ENCODE measurements at regions not wholly inside any gene's neighbourhood (a gene's known extent, or its start where the extent isn't known, plus 50 kb on each side); places are given as distances from the start of the nearest gene placed in this dataset.

- CTCF ChIA-PET: interaction anchor here (0.6 kb wide), 1 partner anchor 290 kb away, joined by 3 read pairs; no protein-coding TSS in a partner anchor
- Mint-ChIP-seq H3K9me3 (peaks cover 8% of the 10 kb centered on the region), H3K4me1 (ENCODE audit: low read depth) (no peaks in the 10 kb centered on the region), H3K4me3 (no peak overlapping the region), H3K36me3 (ENCODE audit: low read depth) (no peaks in the 10 kb centered on the region), H3K27ac (no peak overlapping the region), H3K27me3 (ENCODE audit: low read depth) (no peaks in the 10 kb centered on the region)
- no peak for DNase-seq
- intact Hi-C loops (cut with micrococcal nuclease): no loop called here
Observed at GRCh38 chr4:32503241-32503640, 1783.1 kb downstream of the PCDH7 start.

- no peaks in the 10 kb centered on the region for H3K27me3 Mint-ChIP-seq (ENCODE audit: low read depth)
- no peak for DNase-seq
- H3K9me3 Mint-ChIP-seq: peaks cover 3% of the 10 kb centered on the region
- no peaks in the 10 kb centered on the region for H3K36me3 Mint-ChIP-seq (ENCODE audit: low read depth)
- CTCF ChIA-PET: no interaction called here
- no peaks in the 10 kb centered on the region for H3K4me1 Mint-ChIP-seq (ENCODE audit: low read depth)
- H3K4me3 Mint-ChIP-seq: no peak overlapping the region
- H3K27ac Mint-ChIP-seq: no peak overlapping the region
- intact Hi-C loops (cut with micrococcal nuclease): no loop called here
Observed at GRCh38 chr4:32506067-32506466, 1785.9 kb downstream of the PCDH7 start.

- no peak for DNase-seq
- CTCF ChIA-PET: no interaction called here
- no peaks in the 10 kb centered on the region for H3K4me1 Mint-ChIP-seq (ENCODE audit: low read depth)
- H3K36me3 Mint-ChIP-seq (ENCODE audit: low read depth): no peaks in the 10 kb centered on the region
- intact Hi-C loops (cut with micrococcal nuclease): no loop called here
- no peak overlapping the region for H3K27ac Mint-ChIP-seq
- H3K4me3 Mint-ChIP-seq: no peak overlapping the region
- H3K9me3 Mint-ChIP-seq: peaks cover 7% of the 10 kb centered on the region
- no peaks in the 10 kb centered on the region for H3K27me3 Mint-ChIP-seq (ENCODE audit: low read depth)
Observed at GRCh38 chr4:32519060-32519459, 1798.9 kb downstream of the PCDH7 start.

GRCh38 chr4:32525420-32525819 is 1805.3 kb downstream of the PCDH7 start:
- DNase-seq: no peak
- H3K27ac Mint-ChIP-seq: no peak overlapping the region
- no peaks in the 10 kb centered on the region for H3K4me1 Mint-ChIP-seq (ENCODE audit: low read depth)
- H3K4me3 Mint-ChIP-seq: no peak overlapping the region
- intact Hi-C loops (cut with micrococcal nuclease): no loop called here
- H3K9me3 Mint-ChIP-seq: peaks cover 15% of the 10 kb centered on the region
- H3K36me3 Mint-ChIP-seq (ENCODE audit: low read depth): no peaks in the 10 kb centered on the region
- CTCF ChIA-PET: no interaction called here
- no peaks in the 10 kb centered on the region for H3K27me3 Mint-ChIP-seq (ENCODE audit: low read depth)

GRCh38 chr4:32544846-32545245 is 1824.7 kb downstream of the PCDH7 start:
- Mint-ChIP-seq H3K27ac (no peak overlapping the region), H3K36me3 (ENCODE audit: low read depth) (no peaks in the 10 kb centered on the region), H3K4me1 (ENCODE audit: low read depth) (no peaks in the 10 kb centered on the region), H3K27me3 (ENCODE audit: low read depth) (no peaks in the 10 kb centered on the region), H3K9me3 (peaks cover 5% of the 10 kb centered on the region), H3K4me3 (no peak overlapping the region)
- DNase-seq: no peak
- intact Hi-C loops (cut with micrococcal nuclease): no loop called here
- CTCF ChIA-PET: no interaction called here

GRCh38 chr4:32551943-32552342 is 1831.8 kb downstream of the PCDH7 start:
- Mint-ChIP-seq H3K9me3 (peaks cover 6% of the 10 kb centered on the region), H3K36me3 (ENCODE audit: low read depth) (no peaks in the 10 kb centered on the region), H3K27me3 (ENCODE audit: low read depth) (no peaks in the 10 kb centered on the region), H3K4me3 (no peak overlapping the region), H3K27ac (no peak overlapping the region), H3K4me1 (ENCODE audit: low read depth) (no peaks in the 10 kb centered on the region)
- DNase-seq: no peak
- CTCF ChIA-PET: no interaction called here
- intact Hi-C loops (cut with micrococcal nuclease): no loop called here

DNA sequence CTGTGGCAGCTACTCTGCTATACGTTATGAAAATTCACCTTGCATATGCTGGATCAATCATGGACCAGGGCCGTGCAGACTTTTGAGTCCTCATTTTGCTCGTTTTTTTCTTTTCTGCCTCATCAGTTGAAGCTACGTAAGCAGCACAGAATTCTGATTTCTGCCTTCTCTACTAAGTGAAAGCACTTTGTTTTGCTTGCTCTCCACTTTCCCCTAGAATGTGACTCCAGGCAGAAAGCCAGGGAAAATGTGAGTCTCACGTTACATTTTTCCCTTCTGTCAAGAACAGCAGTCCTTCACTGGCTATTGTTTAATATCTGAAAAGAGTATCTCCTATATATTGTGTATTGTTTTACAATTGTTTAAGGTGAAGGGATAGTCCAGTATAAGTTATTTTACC is 1840.1 kb downstream of the PCDH7 start:
- no peaks in the 10 kb centered on the region for H3K36me3 Mint-ChIP-seq (ENCODE audit: low read depth)
- no peak for DNase-seq
- CTCF ChIA-PET: no interaction called here
- H3K9me3 Mint-ChIP-seq: peaks cover 10% of the 10 kb centered on the region
- no peaks in the 10 kb centered on the region for H3K27me3 Mint-ChIP-seq (ENCODE audit: low read depth)
- no peak overlapping the region for H3K4me3 Mint-ChIP-seq
- no peak overlapping the region for H3K27ac Mint-ChIP-seq
- no peaks in the 10 kb centered on the region for H3K4me1 Mint-ChIP-seq (ENCODE audit: low read depth)
- intact Hi-C loops (cut with micrococcal nuclease): no loop called here

- CTCF ChIA-PET: no interaction called here
- DNase-seq: no peak
- H3K27me3 Mint-ChIP-seq (ENCODE audit: low read depth): no peaks in the 10 kb centered on the region
- no peak overlapping the region for H3K4me3 Mint-ChIP-seq
- H3K9me3 Mint-ChIP-seq: peaks cover 11% of the 10 kb centered on the region
- no peak overlapping the region for H3K27ac Mint-ChIP-seq
- H3K4me1 Mint-ChIP-seq (ENCODE audit: low read depth): no peaks in the 10 kb centered on the region
- intact Hi-C loops (cut with micrococcal nuclease): no loop called here
- no peaks in the 10 kb centered on the region for H3K36me3 Mint-ChIP-seq (ENCODE audit: low read depth)
Observed at GRCh38 chr4:32562010-32562409, 1841.8 kb downstream of the PCDH7 start.

DNA sequence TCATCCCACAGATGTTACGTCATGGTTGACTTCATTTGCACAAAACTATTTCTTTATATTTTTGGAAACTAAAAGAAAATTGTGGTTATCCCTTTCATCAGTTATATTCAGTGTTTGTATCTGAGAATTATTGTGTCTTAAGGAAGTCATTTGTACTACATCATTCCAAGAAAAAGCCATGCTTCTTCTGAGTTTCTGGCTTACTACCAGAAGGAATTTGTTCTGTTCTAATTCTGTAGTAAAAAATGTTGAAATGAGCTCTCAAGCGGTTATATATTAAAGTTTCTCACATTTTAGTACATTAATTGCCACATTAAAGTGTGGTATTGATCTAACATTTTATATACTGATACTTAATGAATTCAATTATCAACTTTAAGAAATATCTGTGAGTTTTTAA is 1844.5 kb downstream of the PCDH7 start:
- DNase-seq: no peak
- no peaks in the 10 kb centered on the region for H3K27me3 Mint-ChIP-seq (ENCODE audit: low read depth)
- no peak overlapping the region for H3K4me3 Mint-ChIP-seq
- peaks cover 11% of the 10 kb centered on the region for H3K9me3 Mint-ChIP-seq
- CTCF ChIA-PET: no interaction called here
- no peaks in the 10 kb centered on the region for H3K36me3 Mint-ChIP-seq (ENCODE audit: low read depth)
- H3K4me1 Mint-ChIP-seq (ENCODE audit: low read depth): no peaks in the 10 kb centered on the region
- intact Hi-C loops (cut with micrococcal nuclease): no loop called here
- no peak overlapping the region for H3K27ac Mint-ChIP-seq

DNA sequence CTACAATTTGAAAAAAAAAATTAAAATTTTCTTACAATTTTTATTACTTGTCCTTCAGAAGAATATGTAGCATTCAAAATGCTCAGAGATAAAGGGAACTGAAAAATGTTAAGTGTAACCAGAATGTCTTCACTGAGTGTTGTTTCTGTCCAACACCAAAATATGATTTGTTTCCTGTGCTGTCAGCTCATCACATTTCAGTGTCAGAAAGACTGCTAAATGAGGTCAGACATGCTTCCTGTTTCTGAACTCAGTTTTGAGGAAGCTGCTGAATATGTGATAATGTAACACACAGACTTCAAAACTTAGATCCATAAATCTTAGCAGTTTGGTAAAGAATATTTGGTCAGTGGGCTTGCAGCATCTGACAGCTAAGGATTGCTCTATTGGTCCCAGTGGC is 1849.7 kb downstream of the PCDH7 start:
- Mint-ChIP-seq H3K4me1 (ENCODE audit: low read depth) (no peaks in the 10 kb centered on the region), H3K36me3 (ENCODE audit: low read depth) (no peaks in the 10 kb centered on the region), H3K4me3 (no peak overlapping the region), H3K27ac (no peak overlapping the region), H3K27me3 (ENCODE audit: low read depth) (no peaks in the 10 kb centered on the region), H3K9me3 (peaks cover 6% of the 10 kb centered on the region)
- DNase-seq: no peak
- CTCF ChIA-PET: no interaction called here
- intact Hi-C loops (cut with micrococcal nuclease): no loop called here

DNA sequence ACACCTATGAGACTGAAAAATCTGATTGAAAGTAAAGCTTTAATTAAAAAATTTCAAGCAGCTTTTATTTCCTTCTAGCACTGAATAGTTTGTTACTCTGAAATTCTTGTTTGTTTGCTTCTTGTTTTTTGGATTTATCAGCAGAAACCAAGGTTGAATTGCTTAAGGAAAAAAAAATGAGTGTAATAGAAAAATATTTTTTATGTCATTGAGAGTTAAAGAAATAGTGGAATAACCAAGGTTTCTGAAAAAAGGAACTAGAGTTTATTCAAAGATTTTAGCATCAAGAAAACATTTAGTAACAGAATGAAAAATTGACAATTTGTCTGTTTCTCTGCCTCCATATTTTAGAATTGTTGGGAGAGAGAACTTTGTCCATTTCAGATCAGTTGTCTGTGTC is 1852.2 kb downstream of the PCDH7 start:
- DNase-seq: no peak
- Mint-ChIP-seq H3K9me3 (peaks cover 4% of the 10 kb centered on the region), H3K27me3 (ENCODE audit: low read depth) (no peaks in the 10 kb centered on the region), H3K4me1 (ENCODE audit: low read depth) (no peaks in the 10 kb centered on the region), H3K36me3 (ENCODE audit: low read depth) (no peaks in the 10 kb centered on the region), H3K4me3 (no peak overlapping the region), H3K27ac (no peak overlapping the region)
- intact Hi-C loops (cut with micrococcal nuclease): no loop called here
- CTCF ChIA-PET: no interaction called here

- CTCF ChIA-PET: no interaction called here
- DNase-seq: no peak
- intact Hi-C loops (cut with micrococcal nuclease): no loop called here
Observed at GRCh38 chr4:32574803-32575202, 1854.6 kb downstream of the PCDH7 start.

GRCh38 chr4:32589097-32589496 is 1868.9 kb downstream of the PCDH7 start:
- CTCF ChIA-PET: interaction anchor here (0.6 kb wide), 1 partner anchor 862 kb away, joined by 3 read pairs; no protein-coding TSS in a partner anchor
- Mint-ChIP-seq H3K27ac (no peak overlapping the region), H3K9me3 (peaks cover 15% of the 10 kb centered on the region), H3K27me3 (ENCODE audit: low read depth) (no peaks in the 10 kb centered on the region), H3K4me3 (no peak overlapping the region), H3K36me3 (ENCODE audit: low read depth) (no peaks in the 10 kb centered on the region), H3K4me1 (ENCODE audit: low read depth) (no peaks in the 10 kb centered on the region)
- intact Hi-C loops (cut with micrococcal nuclease): no loop called here
- no peak for DNase-seq

More at GRCh38 chr4:32574803-32575202, 1854.6 kb downstream of the PCDH7 start:
- Mint-ChIP-seq H3K4me1 (ENCODE audit: low read depth) (no peaks in the 10 kb centered on the region), H3K36me3 (ENCODE audit: low read depth) (no peaks in the 10 kb centered on the region), H3K27me3 (ENCODE audit: low read depth) (no peaks in the 10 kb centered on the region), H3K4me3 (no peak overlapping the region), H3K9me3 (peaks cover 4% of the 10 kb centered on the region), H3K27ac (no peak overlapping the region)

- intact Hi-C loops (cut with micrococcal nuclease): no loop called here
- H3K4me1 Mint-ChIP-seq (ENCODE audit: low read depth): no peaks in the 10 kb centered on the region
- H3K36me3 Mint-ChIP-seq (ENCODE audit: low read depth): no peaks in the 10 kb centered on the region
- no peak overlapping the region for H3K4me3 Mint-ChIP-seq
- CTCF ChIA-PET: no interaction called here
- H3K9me3 Mint-ChIP-seq: peaks cover 11% of the 10 kb centered on the region
- H3K27me3 Mint-ChIP-seq (ENCODE audit: low read depth): no peaks in the 10 kb centered on the region
- no peak overlapping the region for H3K27ac Mint-ChIP-seq
- DNase-seq: no peak
Observed at GRCh38 chr4:32589853-32590252, 1869.7 kb downstream of the PCDH7 start.
